Mammary epithelial cell (primary cell): ENCODE measurements at regions not wholly inside any gene's neighbourhood (a gene's known extent, or its start where the extent isn't known, plus 50 kb on each side); places are given as distances from the start of the nearest gene placed in this dataset.

Source experiments
- EZH2 ChIP-seq: IDR thresholded peaks from 2 replicates; pipeline ENCODE4 v1.6.1; 2012; ENCODE audit warnings: low read length, inconsistent platforms, borderline replicate concordance
- TF ChIP-seq, protein P1 (sequence below), 2 donors: IDR thresholded peaks in 1 of 2; conservative IDR thresholded peaks in 1 of 2; 2 replicates each; pipeline ENCODE4 v1.5.1; 2011 to 2012; ENCODE audit warnings: inconsistent platforms in 2 of 2, low read length in 2 of 2, mild to moderate bottlenecking in 2 of 2, control low read depth in 1 of 2, low read depth in 1 of 2; ENCODE audit not compliant: insufficient read depth in 1 of 2; ENCODE audit errors: extremely low read depth in 1 of 2

DNA sequence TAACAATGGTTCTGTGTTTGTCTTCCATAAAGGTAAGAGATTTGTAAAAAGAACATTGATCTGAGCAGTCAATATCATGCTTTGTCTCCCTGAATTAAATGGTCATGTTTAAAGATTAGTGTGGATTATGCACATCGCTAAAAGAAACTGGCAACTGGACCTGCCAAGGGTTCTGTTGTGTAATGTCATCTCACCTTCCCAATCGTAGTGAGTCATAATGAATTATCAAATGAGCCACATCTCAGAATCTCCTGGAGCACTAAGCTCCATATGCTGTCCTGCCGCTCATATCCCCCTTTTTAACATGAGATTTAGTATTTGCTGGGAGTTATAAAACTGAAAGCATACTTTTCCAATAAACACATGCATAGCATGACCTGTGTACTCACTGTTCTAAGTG lies 187.0 kb upstream of the OPRM1 start:
- TF ChIP-seq, protein P1, sequence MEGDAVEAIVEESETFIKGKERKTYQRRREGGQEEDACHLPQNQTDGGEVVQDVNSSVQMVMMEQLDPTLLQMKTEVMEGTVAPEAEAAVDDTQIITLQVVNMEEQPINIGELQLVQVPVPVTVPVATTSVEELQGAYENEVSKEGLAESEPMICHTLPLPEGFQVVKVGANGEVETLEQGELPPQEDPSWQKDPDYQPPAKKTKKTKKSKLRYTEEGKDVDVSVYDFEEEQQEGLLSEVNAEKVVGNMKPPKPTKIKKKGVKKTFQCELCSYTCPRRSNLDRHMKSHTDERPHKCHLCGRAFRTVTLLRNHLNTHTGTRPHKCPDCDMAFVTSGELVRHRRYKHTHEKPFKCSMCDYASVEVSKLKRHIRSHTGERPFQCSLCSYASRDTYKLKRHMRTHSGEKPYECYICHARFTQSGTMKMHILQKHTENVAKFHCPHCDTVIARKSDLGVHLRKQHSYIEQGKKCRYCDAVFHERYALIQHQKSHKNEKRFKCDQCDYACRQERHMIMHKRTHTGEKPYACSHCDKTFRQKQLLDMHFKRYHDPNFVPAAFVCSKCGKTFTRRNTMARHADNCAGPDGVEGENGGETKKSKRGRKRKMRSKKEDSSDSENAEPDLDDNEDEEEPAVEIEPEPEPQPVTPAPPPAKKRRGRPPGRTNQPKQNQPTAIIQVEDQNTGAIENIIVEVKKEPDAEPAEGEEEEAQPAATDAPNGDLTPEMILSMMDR (conservative IDR thresholded peaks at IDR 0.05 in 1 of 2, IDR thresholded peaks at IDR 0.05 in 1 of 2; ENCODE audit: extremely low read depth in 1 of 2, insufficient read depth in 1 of 2, low read depth in 1 of 2, low read length in 2 of 2): no peak
- TF ChIP-seq EZH2: no peak
